HepG2 (cell line): ENCODE measurements at regions not wholly inside any gene's neighbourhood (a gene's known extent, or its start where the extent isn't known, plus 50 kb on each side); places are given as distances from the start of the nearest gene placed in this dataset.

ENCODE experiments used
- ATAC-seq: fragments of 200-7000 bp; cut with Tn5 transposase; 3 replicates; pipeline ENCODE4 v1.9.1; 2020; ENCODE audit warnings: mild to moderate bottlenecking, moderate library complexity
- BruUV-seq: library from RNA; stranded (reverse); fragments of 400-500 nt; replicated peaks from 2 replicates; lab custom pipeline; 2021; lab: Mats Ljungman, UMichigan
- CTCF ChIA-PET: fragments of 300-600 bp; formaldehyde crosslinking; extraction: SDS; loops from one replicate; lab custom pipeline; 2021; ENCODE audit warnings: low total read pairs, inconsistent platforms, low intra/inter-chr PET ratio; lab: Yijun Ruan, JAX
- POLR2A ChIA-PET: fragments of 350-600 bp; sonication (Branson Sonifier 250); formaldehyde crosslinking; loops from one replicate; lab custom pipeline; 2020; ENCODE audit warnings: antibody characterized with exemption, inconsistent platforms; lab: Yijun Ruan, JAX
- DNase-seq: peaks from one replicate; pipeline ENCODE4 v3.0.0-alpha.2; 2015; ENCODE audit warnings: low spot score
- FAIRE-seq: peaks from 3 replicates; lab custom pipeline; 2011; peaks lifted over from hg19 to GRCh38; lab: Jason Lieb, UNC
- H2AFZ ChIP-seq: one replicate; pipeline ENCODE4 v1.6.1; 2011; ENCODE audit warnings: low read length, inconsistent platforms
- H3K27ac ChIP-seq: fragments of 300-600 bp; 3 replicates; pipeline ENCODE4 v1.8.0; 2011; ENCODE audit warnings: mixed run types, mild to moderate bottlenecking, mixed read lengths, low read length, inconsistent platforms; ENCODE audit not compliant: insufficient read depth; ENCODE audit errors: extremely low read length
- H3K27me3 ChIP-seq, 2 experiments: fragments of 200-600 bp in 1 of 2; 2 replicates in 1 of 2; 3 replicates in 1 of 2; pipeline versions ENCODE4 v1.6.0 to v1.8.0; 2011; ENCODE audit warnings: low read length in 2 of 2, mild to moderate bottlenecking in 2 of 2, moderate library complexity in 2 of 2, inconsistent platforms in 1 of 2; ENCODE audit not compliant: insufficient read depth in 2 of 2, control insufficient read depth in 1 of 2
- H3K36me3 ChIP-seq, 2 experiments: fragments of 200-600 bp in 1 of 2; replicated peaks in 1 of 2; 2 replicates in 1 of 2; 3 replicates in 1 of 2; pipeline versions ENCODE4 v1.5.1 to v1.8.0; 2011; ENCODE audit warnings: low read length in 2 of 2, inconsistent platforms in 1 of 2; ENCODE audit not compliant: insufficient read depth in 2 of 2, control insufficient read depth in 1 of 2
- H3K4me1 ChIP-seq: 2 replicates; pipeline ENCODE4 v1.5.1; 2012; ENCODE audit warnings: low read length, inconsistent platforms; ENCODE audit not compliant: insufficient read depth
- H3K4me2 ChIP-seq: 2 replicates; pipeline ENCODE4 v1.6.0; 2011; ENCODE audit warnings: low read depth, low read length, inconsistent platforms
- H3K4me3 ChIP-seq, 3 experiments: fragments of 200-600 bp in 1 of 3; sonication (generic), shearing (Covaris generic) in 1 of 3; replicated peaks in 1 of 3; 2 replicates each; pipeline ENCODE4 v1.5.1; 2011 to 2016; ENCODE audit warnings: low read length in 3 of 3, inconsistent platforms in 2 of 3, low read depth in 2 of 3, mild to moderate bottlenecking in 2 of 3, control low read depth in 1 of 3, mixed read lengths in 1 of 3; ENCODE audit not compliant: insufficient read depth in 1 of 3
- H3K79me2 ChIP-seq: one replicate; pipeline ENCODE4 v1.6.1; 2011; ENCODE audit warnings: low read length, inconsistent platforms; ENCODE audit not compliant: insufficient read depth
- H3K9ac ChIP-seq: 2 replicates; pipeline ENCODE4 v1.6.0; 2011; ENCODE audit warnings: mild to moderate bottlenecking, low read depth, low read length, inconsistent platforms; ENCODE audit not compliant: insufficient read depth
- H3K9me3 ChIP-seq: 2 replicates; pipeline ENCODE4 v1.5.1; 2012; ENCODE audit warnings: mild to moderate bottlenecking, low read length
- H4K20me1 ChIP-seq: 2 replicates; pipeline ENCODE4 v1.6.0; 2011; ENCODE audit warnings: inconsistent platforms, mild to moderate bottlenecking, low read length, moderate library complexity; ENCODE audit not compliant: insufficient read depth
- CREBL2 ChIP-seq: sonication (generic); formaldehyde crosslinking; IDR thresholded peaks from 2 replicates; pipeline ENCODE4 v1.8.1; 2023; ENCODE audit warnings: missing genetic modification reagents, mild to moderate bottlenecking, borderline replicate concordance
- KDM5B ChIP-seq: sonication (generic); formaldehyde crosslinking; IDR thresholded peaks from 2 replicates; pipeline ENCODE4 v1.4.0; 2020; ENCODE audit warnings: missing genetic modification reagents, mild to moderate bottlenecking, borderline replicate concordance
- KDM6A ChIP-seq: IDR thresholded peaks from 2 replicates; pipeline ENCODE4 v1.6.1; 2016; ENCODE audit warnings: low read depth
- MATR3 ChIP-seq: sonication (generic); formaldehyde crosslinking; IDR thresholded peaks from 2 replicates; pipeline ENCODE4 v1.4.0; 2020; ENCODE audit warnings: missing genetic modification reagents
- MAZ ChIP-seq, 2 experiments: sonication (generic) in 1 of 2; formaldehyde crosslinking in 1 of 2; IDR thresholded peaks; 2 replicates each; pipeline versions ENCODE4 v1.5.0 to v1.6.1; 2012 to 2020; ENCODE audit warnings: low read depth in 2 of 2, mild to moderate bottlenecking in 2 of 2, borderline replicate concordance in 1 of 2, improper control_type of control experiment in 1 of 2, low read length in 1 of 2, missing genetic modification reagents in 1 of 2, moderate library complexity in 1 of 2
- NR2F1 ChIP-seq, 2 experiments: fragments of 450-650 bp in 1 of 2; formaldehyde crosslinking in 1 of 2; IDR thresholded peaks; 2 replicates each; pipeline versions ENCODE4 v1.5.0 to v1.6.1; 2016 to 2020; ENCODE audit warnings: mild to moderate bottlenecking in 1 of 2, missing compliant biosample characterization in 1 of 2, missing genetic modification reagents in 1 of 2, moderate library complexity in 1 of 2
- PRPF4 ChIP-seq: fragments of 200-400 bp; formaldehyde crosslinking; IDR thresholded peaks from 2 replicates; pipeline ENCODE4 v1.6.1; 2016; ENCODE audit warnings: low read length, low read depth; ENCODE audit not compliant: poor library complexity, severe bottlenecking
- SP1 ChIP-seq, 2 experiments: fragments of 450-650 bp in 1 of 2; sonication (generic) in 1 of 2; formaldehyde crosslinking in 1 of 2; IDR thresholded peaks; 2 replicates each; pipeline versions ENCODE4 v1.4.0 to v1.6.1; 2016 to 2020; ENCODE audit warnings: missing genetic modification reagents in 1 of 2
- TBL1XR1 ChIP-seq: fragments of 150-350 bp; IDR thresholded peaks from 2 replicates; pipeline ENCODE4 v1.6.1; 2014; ENCODE audit warnings: borderline replicate concordance, low read length; ENCODE audit not compliant: partially characterized antibody
- ZBTB14 ChIP-seq: sonication (generic); formaldehyde crosslinking; IDR thresholded peaks from 2 replicates; pipeline ENCODE4 v1.4.0; 2020; ENCODE audit warnings: missing genetic modification reagents
- ZC3H4 ChIP-seq: sonication (generic); formaldehyde crosslinking; IDR thresholded peaks from 2 replicates; pipeline ENCODE4 v1.4.0; 2020; ENCODE audit warnings: missing genetic modification reagents, borderline replicate concordance
- ZMAT5 ChIP-seq: sonication (generic); formaldehyde crosslinking; IDR thresholded peaks from 2 replicates; pipeline ENCODE4 v1.5.0; 2020; ENCODE audit warnings: mild to moderate bottlenecking, low read depth, missing genetic modification reagents, borderline replicate concordance
- ZNF383 ChIP-seq: sonication (generic); formaldehyde crosslinking; IDR thresholded peaks from 2 replicates; pipeline ENCODE4 v1.4.0; 2020; ENCODE audit warnings: missing genetic modification reagents, mild to moderate bottlenecking, borderline replicate concordance
- ZNF574 ChIP-seq: sonication (generic); formaldehyde crosslinking; IDR thresholded peaks from 2 replicates; pipeline ENCODE4 v1.4.0; 2020; ENCODE audit warnings: missing genetic modification reagents
- ZNF687 ChIP-seq: sonication (generic); formaldehyde crosslinking; IDR thresholded peaks from 2 replicates; pipeline ENCODE4 v1.5.1; 2020; ENCODE audit warnings: mild to moderate bottlenecking, missing genetic modification reagents, moderate library complexity
- WGBS: methylation state at CpG from one replicate; pipeline ENCODE4 v1.1.6; 2017; ENCODE audit warnings: low lambda C conversion rate; 5-methylcytosine and 5-hydroxymethylcytosine counted together
- in situ Hi-C: cut with HindIII; loops from 2 replicates; pipeline ENCODE4 v1.10.0; 2017; ENCODE audit warnings: low pct_unique_long_range_greater_than_20kb; ENCODE audit not compliant: extremely low pct_ligation_motif_present
- intact Hi-C: fragments of 100-400 bp; cut with micrococcal nuclease; formaldehyde crosslinking; loops from one replicate; pipeline ENCODE4 v1.10.0; 2022; ENCODE audit not compliant: unreplicated experiment

- no TSS peak for BruUV-seq
- Histone ChIP-seq H3K27ac (no peak overlapping the region), H3K4me1 (no peaks in the 10 kb centered on the region), H3K79me2 (no peaks in the 10 kb centered on the region), H3K9ac (no peak overlapping the region), H3K4me3 (no peak overlapping the region), H3K4me2 (peak overlapping the region; percentile 23; the same call in 1 of the 2 replicates), H3K36me3 (no peaks in the 10 kb centered on the region), H3K27me3 (no peaks in the 10 kb centered on the region), H3K9me3 (no peaks in the 10 kb centered on the region), H4K20me1 (no peaks in the 10 kb centered on the region), H2AFZ (no peak overlapping the region)
- DNase-seq, result no peak
- in situ Hi-C loops, result no loop called here
- intact Hi-C loops, result no loop called here
- ChIA-PET CTCF (no interaction called here), POLR2A (no interaction called here)
- ATAC-seq, result peak; percentile 47; the same call in 2 of the 3 replicates
- no peak for FAIRE-seq
- 6% methylated on average over 7 of the region's 12 CpGs for WGBS
- TF ChIP-seq ZBTB14 (CRISPR knock-in tag) (no peak), ZNF687 (CRISPR knock-in tag) (no peak), MATR3 (CRISPR knock-in tag) (no peak), CREBL2 (CRISPR knock-in tag) (no peak), PRPF4 (no peak), MAZ (IDR thresholded peaks at IDR 0.05; ENCODE audit: borderline replicate concordance, low read depth, low read length) (no peak), MAZ (CRISPR knock-in tag; IDR thresholded peaks at IDR 0.05; ENCODE audit: low read depth) (no peak), ZNF574 (CRISPR knock-in tag) (no peak), SP1 (IDR thresholded peaks at IDR 0.05) (no peak), SP1 (CRISPR knock-in tag; IDR thresholded peaks at IDR 0.05) (no peak), ZC3H4 (CRISPR knock-in tag) (no peak), TBL1XR1 (no peak), KDM6A (CRISPR knock-in tag) (no peak), ZMAT5 (CRISPR knock-in tag) (no peak), NR2F1 (CRISPR knock-in tag; IDR thresholded peaks at IDR 0.05) (no peak), KDM5B (CRISPR knock-in tag) (no peak), ZNF383 (CRISPR knock-in tag) (no peak)
These were observed 634.4 kb upstream of the POT1 start for GRCh38 chr7:125563964-125564529.
